SK-N-SH treated with all-trans-retinoic acid at 6 μM for 48 hours (cell line): ENCODE measurements at regions not wholly inside any gene's neighbourhood (a gene's known extent, or its start where the extent isn't known, plus 50 kb on each side); places are given as distances from the start of the nearest gene placed in this dataset.

ENCODE experiments used
- CSDC2 ChIP-seq: fragments of 250-450 bp; sonication (Bioruptor Pico); IDR thresholded peaks from 2 replicates; pipeline ENCODE4 v1.5.0; 2020; ENCODE audit warnings: mild to moderate bottlenecking, moderate library complexity
- GLIS3 ChIP-seq: fragments of 250-450 bp; sonication (Bioruptor Pico); IDR thresholded peaks from 2 replicates; pipeline ENCODE4 v1.5.0; 2020; ENCODE audit warnings: mild to moderate bottlenecking, moderate library complexity
- RARB ChIP-seq: fragments of 250-450 bp; sonication (Bioruptor Pico); IDR thresholded peaks from 2 replicates; pipeline ENCODE4 v1.8.0; 2021; ENCODE audit warnings: mild to moderate bottlenecking, moderate library complexity
- SNAI2 ChIP-seq: fragments of 250-450 bp; sonication (Bioruptor Pico); IDR thresholded peaks from 2 replicates; pipeline ENCODE4 v1.5.0; 2020; ENCODE audit warnings: mild to moderate bottlenecking, moderate library complexity
- TCF4 ChIP-seq: fragments of 250-450 bp; sonication (Bioruptor Pico); IDR thresholded peaks from 2 replicates; pipeline ENCODE4 v1.8.0; 2021; ENCODE audit warnings: mild to moderate bottlenecking, moderate library complexity, borderline replicate concordance
- TSHZ2 ChIP-seq: fragments of 250-450 bp; sonication (Bioruptor Pico); IDR thresholded peaks from 2 replicates; pipeline ENCODE4 v1.5.0; 2020; ENCODE audit warnings: mild to moderate bottlenecking, moderate library complexity
- ZFP30 ChIP-seq: fragments of 450-650 bp; formaldehyde crosslinking; IDR thresholded peaks from 2 replicates; pipeline ENCODE4 v1.5.0; 2022; ENCODE audit warnings: mild to moderate bottlenecking, moderate library complexity
- ZNF565 ChIP-seq: fragments of 450-650 bp; formaldehyde crosslinking; conservative IDR thresholded peaks from 2 replicates; pipeline ENCODE4 v1.5.0; 2020; ENCODE audit warnings: low read depth, mild to moderate bottlenecking, moderate library complexity
- ZNF70 ChIP-seq: fragments of 450-650 bp; formaldehyde crosslinking; IDR thresholded peaks from 2 replicates; pipeline ENCODE4 v1.5.0; 2020; ENCODE audit warnings: mild to moderate bottlenecking, moderate library complexity
- ZNF8 ChIP-seq: fragments of 450-650 bp; formaldehyde crosslinking; IDR thresholded peaks from 2 replicates; pipeline ENCODE4 v1.5.0; 2020; ENCODE audit warnings: mild to moderate bottlenecking, moderate library complexity
- TF ChIP-seq, protein P1 (sequence below): fragments of 250-450 bp; sonication (Bioruptor Pico); IDR thresholded peaks from 2 replicates; pipeline ENCODE4 v1.8.0; 2021; ENCODE audit warnings: low read depth, mild to moderate bottlenecking, moderate library complexity, borderline replicate concordance
- TF ChIP-seq, protein P2 (sequence below): fragments of 250-450 bp; sonication (Bioruptor Pico); IDR thresholded peaks from 2 replicates; pipeline ENCODE4 v1.8.0; 2020; ENCODE audit warnings: mild to moderate bottlenecking, moderate library complexity, borderline replicate concordance
- TF ChIP-seq, protein P3 (sequence below): fragments of 250-450 bp; sonication (Bioruptor Pico); IDR thresholded peaks from 2 replicates; pipeline ENCODE4 v1.5.1; 2020; ENCODE audit warnings: low read depth, mild to moderate bottlenecking, moderate library complexity
- TF ChIP-seq, protein P4 (sequence below): fragments of 250-450 bp; sonication (Bioruptor Pico); IDR thresholded peaks from 2 replicates; pipeline ENCODE4 v1.5.1; 2021; ENCODE audit warnings: mild to moderate bottlenecking, moderate library complexity

DNA sequence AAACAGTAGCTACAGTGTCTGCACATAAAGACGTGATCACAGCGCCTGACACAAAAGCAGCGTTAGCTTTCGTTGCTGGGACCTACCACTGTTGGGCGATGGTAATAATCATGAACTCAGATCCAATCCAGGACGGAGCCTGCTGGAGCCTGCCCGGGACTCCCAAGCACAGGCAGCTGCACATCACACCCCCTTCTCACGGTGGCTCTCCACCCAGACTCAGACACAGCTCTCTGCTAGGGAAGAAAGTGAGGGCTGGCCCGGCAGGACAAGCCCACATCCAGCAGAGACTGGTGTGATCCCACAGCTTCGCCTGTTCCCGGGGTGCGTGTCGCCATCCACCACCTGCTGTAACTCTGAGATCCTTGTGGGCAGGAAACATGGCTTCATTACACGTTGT, 49.9 kb upstream of the FOXN3 start:
- TF ChIP-seq TSHZ2 (CRISPR knock-in tag) = no peak
- no peak for TF ChIP-seq RARB (CRISPR knock-in tag)
- TF ChIP-seq ZFP30 (CRISPR knock-in tag) = no peak
- no peak for TF ChIP-seq ZNF8 (CRISPR knock-in tag)
- TF ChIP-seq, protein P1, sequence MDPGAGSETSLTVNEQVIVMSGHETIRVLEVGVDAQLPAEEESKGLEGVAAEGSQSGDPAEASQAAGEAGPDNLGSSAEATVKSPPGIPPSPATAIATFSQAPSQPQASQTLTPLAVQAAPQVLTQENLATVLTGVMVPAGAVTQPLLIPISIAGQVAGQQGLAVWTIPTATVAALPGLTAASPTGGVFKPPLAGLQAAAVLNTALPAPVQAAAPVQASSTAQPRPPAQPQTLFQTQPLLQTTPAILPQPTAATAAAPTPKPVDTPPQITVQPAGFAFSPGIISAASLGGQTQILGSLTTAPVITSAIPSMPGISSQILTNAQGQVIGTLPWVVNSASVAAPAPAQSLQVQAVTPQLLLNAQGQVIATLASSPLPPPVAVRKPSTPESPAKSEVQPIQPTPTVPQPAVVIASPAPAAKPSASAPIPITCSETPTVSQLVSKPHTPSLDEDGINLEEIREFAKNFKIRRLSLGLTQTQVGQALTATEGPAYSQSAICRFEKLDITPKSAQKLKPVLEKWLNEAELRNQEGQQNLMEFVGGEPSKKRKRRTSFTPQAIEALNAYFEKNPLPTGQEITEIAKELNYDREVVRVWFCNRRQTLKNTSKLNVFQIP (CRISPR knock-in tag) = no peak
- TF ChIP-seq SNAI2 (CRISPR knock-in tag) = no peak
- TF ChIP-seq, protein P2, sequence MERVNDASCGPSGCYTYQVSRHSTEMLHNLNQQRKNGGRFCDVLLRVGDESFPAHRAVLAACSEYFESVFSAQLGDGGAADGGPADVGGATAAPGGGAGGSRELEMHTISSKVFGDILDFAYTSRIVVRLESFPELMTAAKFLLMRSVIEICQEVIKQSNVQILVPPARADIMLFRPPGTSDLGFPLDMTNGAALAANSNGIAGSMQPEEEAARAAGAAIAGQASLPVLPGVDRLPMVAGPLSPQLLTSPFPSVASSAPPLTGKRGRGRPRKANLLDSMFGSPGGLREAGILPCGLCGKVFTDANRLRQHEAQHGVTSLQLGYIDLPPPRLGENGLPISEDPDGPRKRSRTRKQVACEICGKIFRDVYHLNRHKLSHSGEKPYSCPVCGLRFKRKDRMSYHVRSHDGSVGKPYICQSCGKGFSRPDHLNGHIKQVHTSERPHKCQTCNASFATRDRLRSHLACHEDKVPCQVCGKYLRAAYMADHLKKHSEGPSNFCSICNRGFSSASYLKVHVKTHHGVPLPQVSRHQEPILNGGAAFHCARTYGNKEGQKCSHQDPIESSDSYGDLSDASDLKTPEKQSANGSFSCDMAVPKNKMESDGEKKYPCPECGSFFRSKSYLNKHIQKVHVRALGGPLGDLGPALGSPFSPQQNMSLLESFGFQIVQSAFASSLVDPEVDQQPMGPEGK = no peak
- no peak for TF ChIP-seq TCF4 (CRISPR knock-in tag)
- TF ChIP-seq, protein P3, sequence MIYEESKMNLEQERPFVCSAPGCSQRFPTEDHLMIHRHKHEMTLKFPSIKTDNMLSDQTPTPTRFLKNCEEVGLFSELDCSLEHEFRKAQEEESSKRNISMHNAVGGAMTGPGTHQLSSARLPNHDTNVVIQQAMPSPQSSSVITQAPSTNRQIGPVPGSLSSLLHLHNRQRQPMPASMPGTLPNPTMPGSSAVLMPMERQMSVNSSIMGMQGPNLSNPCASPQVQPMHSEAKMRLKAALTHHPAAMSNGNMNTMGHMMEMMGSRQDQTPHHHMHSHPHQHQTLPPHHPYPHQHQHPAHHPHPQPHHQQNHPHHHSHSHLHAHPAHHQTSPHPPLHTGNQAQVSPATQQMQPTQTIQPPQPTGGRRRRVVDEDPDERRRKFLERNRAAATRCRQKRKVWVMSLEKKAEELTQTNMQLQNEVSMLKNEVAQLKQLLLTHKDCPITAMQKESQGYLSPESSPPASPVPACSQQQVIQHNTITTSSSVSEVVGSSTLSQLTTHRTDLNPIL (CRISPR knock-in tag) = no peak
- TF ChIP-seq ZNF565 = no peak
- TF ChIP-seq, protein P4, sequence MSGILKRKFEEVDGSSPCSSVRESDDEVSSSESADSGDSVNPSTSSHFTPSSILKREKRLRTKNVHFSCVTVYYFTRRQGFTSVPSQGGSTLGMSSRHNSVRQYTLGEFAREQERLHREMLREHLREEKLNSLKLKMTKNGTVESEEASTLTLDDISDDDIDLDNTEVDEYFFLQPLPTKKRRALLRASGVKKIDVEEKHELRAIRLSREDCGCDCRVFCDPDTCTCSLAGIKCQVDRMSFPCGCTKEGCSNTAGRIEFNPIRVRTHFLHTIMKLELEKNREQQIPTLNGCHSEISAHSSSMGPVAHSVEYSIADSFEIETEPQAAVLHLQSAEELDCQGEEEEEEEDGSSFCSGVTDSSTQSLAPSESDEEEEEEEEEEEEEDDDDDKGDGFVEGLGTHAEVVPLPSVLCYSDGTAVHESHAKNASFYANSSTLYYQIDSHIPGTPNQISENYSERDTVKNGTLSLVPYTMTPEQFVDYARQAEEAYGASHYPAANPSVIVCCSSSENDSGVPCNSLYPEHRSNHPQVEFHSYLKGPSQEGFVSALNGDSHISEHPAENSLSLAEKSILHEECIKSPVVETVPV = no peak
- TF ChIP-seq GLIS3 (CRISPR knock-in tag) = no peak
- no peak for TF ChIP-seq ZNF70 (CRISPR knock-in tag)
- no peak for TF ChIP-seq CSDC2 (CRISPR knock-in tag)
